PC-9 (cell line): ENCODE measurements at regions not wholly inside any gene's neighbourhood (a gene's known extent, or its start where the extent isn't known, plus 50 kb on each side); places are given as distances from the start of the nearest gene placed in this dataset.
"Not testable (repeated sequence)": the region's sequence is repeated elsewhere in the genome, so short reads cannot be mapped to it uniquely, and the experiment has no call there.

ENCODE experiments used
- BruUV-seq: library from RNA; stranded (reverse); fragments of 400-500 nt; replicated peaks from 2 replicates; lab custom pipeline; 2021; lab: Mats Ljungman, UMichigan
- CTCF ChIA-PET: fragments of 300-600 bp; sonication (Branson Sonifier 250); formaldehyde crosslinking; loops from one replicate; lab custom pipeline; 2022; ENCODE audit warnings: antibody characterized with exemption; lab: Charles Lee
- POLR2A ChIA-PET: fragments of 300-600 bp; sonication (Branson Sonifier 250); formaldehyde crosslinking; loops from one replicate; lab custom pipeline; 2022; ENCODE audit warnings: antibody characterized with exemption; ENCODE audit not compliant: unreplicated experiment; lab: Charles Lee
- DNase-seq, 2 experiments: peaks; one replicate each; pipeline versions ENCODE4 v3.0.0 to v3.0.0-alpha.2; 2015 to 2022; ENCODE audit warnings: mixed read lengths in 1 of 2
- H2AFZ ChIP-seq: fragments of 200-600 bp; sonication (generic); 2 replicates; pipeline ENCODE4 v1.8.1; 2017; ENCODE audit warnings: antibody characterized with exemption
- H3F3A ChIP-seq: fragments of 200-600 bp; sonication (generic); 2 replicates; pipeline ENCODE4 v1.8.1; 2017; ENCODE audit warnings: antibody characterized with exemption, mild to moderate bottlenecking, low read depth; ENCODE audit not compliant: insufficient read depth
- H3K27ac ChIP-seq: fragments of 200-600 bp; sonication (generic); 2 replicates; pipeline ENCODE4 v1.6.1; 2016; ENCODE audit warnings: mixed run types
- H3K27me3 ChIP-seq: fragments of 200-600 bp; sonication (generic); 2 replicates; pipeline ENCODE4 v1.6.1; 2016; ENCODE audit warnings: low read depth, mixed run types; ENCODE audit not compliant: insufficient read depth
- H3K36me3 ChIP-seq: fragments of 200-600 bp; sonication (generic); 2 replicates; pipeline ENCODE4 v1.6.1; 2016; ENCODE audit warnings: low read depth, mixed run types
- H3K4me1 ChIP-seq: fragments of 200-600 bp; sonication (generic); replicated peaks from 2 replicates; pipeline ENCODE4 v1.6.1; 2016; ENCODE audit warnings: mixed run types; ENCODE audit not compliant: insufficient read depth
- H3K4me2 ChIP-seq: fragments of 200-600 bp; sonication (generic); 2 replicates; pipeline ENCODE4 v1.6.1; 2017; ENCODE audit warnings: mixed run types
- H3K4me3 ChIP-seq: fragments of 200-600 bp; sonication (generic); 2 replicates; pipeline ENCODE4 v1.6.1; 2016; ENCODE audit warnings: mixed run types
- H3K79me2 ChIP-seq: fragments of 200-600 bp; sonication (generic); 2 replicates; pipeline ENCODE4 v1.6.1; 2017; ENCODE audit warnings: low read depth, mixed run types
- H3K9me2 ChIP-seq: fragments of 200-600 bp; sonication (generic); 2 replicates; pipeline ENCODE4 v1.8.1; 2017; ENCODE audit warnings: mild to moderate bottlenecking; ENCODE audit not compliant: insufficient read depth
- H3K9me3 ChIP-seq: fragments of 200-600 bp; sonication (generic); 2 replicates; pipeline ENCODE4 v1.8.1; 2016; ENCODE audit warnings: low read depth; ENCODE audit not compliant: insufficient read depth
- H4K20me1 ChIP-seq: fragments of 200-600 bp; sonication (generic); 2 replicates; pipeline ENCODE4 v1.8.1; 2017; ENCODE audit not compliant: insufficient read depth
- EZH2 ChIP-seq: fragments of 200-600 bp; sonication (generic); IDR thresholded peaks from 2 replicates; pipeline ENCODE4 v1.8.0; 2017; ENCODE audit warnings: antibody characterized with exemption, low read depth
- intact Hi-C: fragments of 100-400 bp; cut with micrococcal nuclease; formaldehyde crosslinking; loops from one replicate; pipeline ENCODE4 v1.10.0; 2022; ENCODE audit not compliant: unreplicated experiment
- TF ChIP-seq, protein P1 (sequence below): fragments of 200-600 bp; sonication (generic); conservative IDR thresholded peaks from 2 replicates; pipeline ENCODE4 v1.6.1; 2017; ENCODE audit warnings: mixed run types, antibody characterized with exemption, mild to moderate bottlenecking, moderate library complexity

DNA sequence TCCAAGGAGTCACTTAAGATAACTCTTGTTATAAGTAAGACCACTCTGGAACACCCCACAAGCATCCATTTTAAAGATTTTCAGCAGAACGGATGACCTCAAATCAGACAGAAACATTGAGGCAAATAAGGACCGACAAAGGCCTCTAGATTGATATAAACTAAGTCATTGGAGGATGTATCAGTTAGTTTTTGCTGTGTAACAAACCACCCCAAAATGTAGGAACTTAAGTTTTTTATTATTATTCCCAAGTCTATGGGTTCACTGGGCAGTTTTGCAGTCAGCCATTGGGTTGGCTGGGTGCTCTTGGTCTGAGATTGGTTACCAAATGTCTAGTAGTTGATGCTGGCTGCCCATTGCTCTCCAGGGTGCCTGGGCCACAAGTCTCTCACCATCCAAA lies 311.8 kb downstream of the SIPA1L2 start:
- BruUV-seq = no TSS peak
- CTCF ChIA-PET = no interaction called here
- Histone ChIP-seq H3K9me2 (no peaks in the 10 kb centered on the region), H3K9me3 (no peaks in the 10 kb centered on the region), H3K27me3 (peaks cover 27% of the 10 kb centered on the region; the same call in 1 of the 2 replicates), H3K4me3 (no peak overlapping the region), H3K27ac (no peak overlapping the region), H4K20me1 (no peaks in the 10 kb centered on the region; the same call in 1 of the 2 replicates), H3K4me1 (no peaks in the 10 kb centered on the region), H3K36me3 (no peaks in the 10 kb centered on the region), H3K79me2 (no peaks in the 10 kb centered on the region), H2AFZ (no peak overlapping the region), H3F3A (no peaks in the 10 kb centered on the region), H3K4me2 (no peak overlapping the region)
- TF ChIP-seq, protein P1, sequence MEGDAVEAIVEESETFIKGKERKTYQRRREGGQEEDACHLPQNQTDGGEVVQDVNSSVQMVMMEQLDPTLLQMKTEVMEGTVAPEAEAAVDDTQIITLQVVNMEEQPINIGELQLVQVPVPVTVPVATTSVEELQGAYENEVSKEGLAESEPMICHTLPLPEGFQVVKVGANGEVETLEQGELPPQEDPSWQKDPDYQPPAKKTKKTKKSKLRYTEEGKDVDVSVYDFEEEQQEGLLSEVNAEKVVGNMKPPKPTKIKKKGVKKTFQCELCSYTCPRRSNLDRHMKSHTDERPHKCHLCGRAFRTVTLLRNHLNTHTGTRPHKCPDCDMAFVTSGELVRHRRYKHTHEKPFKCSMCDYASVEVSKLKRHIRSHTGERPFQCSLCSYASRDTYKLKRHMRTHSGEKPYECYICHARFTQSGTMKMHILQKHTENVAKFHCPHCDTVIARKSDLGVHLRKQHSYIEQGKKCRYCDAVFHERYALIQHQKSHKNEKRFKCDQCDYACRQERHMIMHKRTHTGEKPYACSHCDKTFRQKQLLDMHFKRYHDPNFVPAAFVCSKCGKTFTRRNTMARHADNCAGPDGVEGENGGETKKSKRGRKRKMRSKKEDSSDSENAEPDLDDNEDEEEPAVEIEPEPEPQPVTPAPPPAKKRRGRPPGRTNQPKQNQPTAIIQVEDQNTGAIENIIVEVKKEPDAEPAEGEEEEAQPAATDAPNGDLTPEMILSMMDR = no peak
- TF ChIP-seq EZH2 = no peak
- intact Hi-C loops = no loop called here
- POLR2A ChIA-PET = no interaction called here
- no peak for DNase-seq

DNA sequence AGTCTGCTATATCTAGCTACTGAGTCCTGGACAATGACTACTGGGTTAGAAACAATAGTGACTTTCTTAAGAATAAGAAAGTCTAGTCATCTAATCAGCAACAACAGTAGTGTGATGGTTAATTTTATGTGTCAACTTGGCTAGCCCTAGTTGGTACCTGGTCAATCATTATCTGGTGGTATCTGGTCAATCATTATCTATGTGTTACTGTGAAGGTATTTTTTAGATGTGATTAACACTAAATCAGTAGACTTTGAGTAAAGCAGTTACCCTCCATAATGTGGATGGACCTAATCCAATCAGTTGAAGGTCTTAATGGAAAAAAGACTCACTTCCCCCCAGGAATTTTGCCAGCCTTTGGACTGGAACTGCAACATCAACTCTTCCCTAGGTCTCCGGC lies 312.6 kb downstream of the SIPA1L2 start:
- no peak overlapping the region for H2AFZ ChIP-seq
- peaks cover 23% of the 10 kb centered on the region; the same call in 1 of the 2 replicates for H3K27me3 ChIP-seq
- ChIA-PET CTCF (no interaction called here), POLR2A (no interaction called here)
- BruUV-seq = no TSS peak
- no peaks in the 10 kb centered on the region for H3K9me2 ChIP-seq
- H3K4me1 ChIP-seq = no peaks in the 10 kb centered on the region
- intact Hi-C loops = no loop called here
- no peaks in the 10 kb centered on the region; the same call in 1 of the 2 replicates for H4K20me1 ChIP-seq
- H3K9me3 ChIP-seq = no peaks in the 10 kb centered on the region
- H3K36me3 ChIP-seq = no peaks in the 10 kb centered on the region
- H3K4me3 ChIP-seq = no peak overlapping the region
- no peak for DNase-seq
- H3K27ac ChIP-seq = no peak overlapping the region
- H3K4me2 ChIP-seq = no peak overlapping the region
- no peak for TF ChIP-seq EZH2
- TF ChIP-seq, protein P1 = no peak
- no peaks in the 10 kb centered on the region for H3K79me2 ChIP-seq
- no peaks in the 10 kb centered on the region for H3F3A ChIP-seq

DNA sequence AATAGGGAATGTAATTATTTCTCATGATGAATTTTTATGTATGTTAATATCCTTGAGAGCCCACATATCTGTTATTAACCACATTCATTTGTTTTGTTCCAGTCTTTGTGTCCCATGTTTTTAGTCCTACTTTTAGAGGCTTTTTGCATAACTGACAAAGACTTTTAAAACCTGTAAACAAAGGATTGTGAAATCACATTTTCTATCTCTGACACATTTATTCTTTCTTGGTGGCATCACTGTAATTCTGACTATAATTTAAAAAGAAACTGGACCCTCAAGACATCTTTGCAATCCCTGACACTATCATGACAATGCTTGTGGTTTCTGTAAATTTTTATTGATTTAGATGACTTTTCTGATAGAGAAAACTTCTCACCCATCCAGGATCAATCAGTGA lies 313.1 kb downstream of the SIPA1L2 start:
- intact Hi-C loops = no loop called here
- H3K36me3 ChIP-seq = no peaks in the 10 kb centered on the region
- TF ChIP-seq, protein P1 = no peak
- TF ChIP-seq EZH2 = no peak
- no peaks in the 10 kb centered on the region for H3K79me2 ChIP-seq
- ChIA-PET POLR2A (no interaction called here), CTCF (no interaction called here)
- peaks cover 19% of the 10 kb centered on the region; the same call in 1 of the 2 replicates for H3K27me3 ChIP-seq
- BruUV-seq = no TSS peak
- H3K4me3 ChIP-seq = no peak overlapping the region
- H3F3A ChIP-seq = no peaks in the 10 kb centered on the region
- no peaks in the 10 kb centered on the region for H3K9me3 ChIP-seq
- H3K4me1 ChIP-seq = no peaks in the 10 kb centered on the region
- no peak overlapping the region for H3K4me2 ChIP-seq
- no peaks in the 10 kb centered on the region for H3K9me2 ChIP-seq
- no peak for DNase-seq
- H3K27ac ChIP-seq = no peak overlapping the region
- no peaks in the 10 kb centered on the region; the same call in 1 of the 2 replicates for H4K20me1 ChIP-seq
- H2AFZ ChIP-seq = no peak overlapping the region

DNA sequence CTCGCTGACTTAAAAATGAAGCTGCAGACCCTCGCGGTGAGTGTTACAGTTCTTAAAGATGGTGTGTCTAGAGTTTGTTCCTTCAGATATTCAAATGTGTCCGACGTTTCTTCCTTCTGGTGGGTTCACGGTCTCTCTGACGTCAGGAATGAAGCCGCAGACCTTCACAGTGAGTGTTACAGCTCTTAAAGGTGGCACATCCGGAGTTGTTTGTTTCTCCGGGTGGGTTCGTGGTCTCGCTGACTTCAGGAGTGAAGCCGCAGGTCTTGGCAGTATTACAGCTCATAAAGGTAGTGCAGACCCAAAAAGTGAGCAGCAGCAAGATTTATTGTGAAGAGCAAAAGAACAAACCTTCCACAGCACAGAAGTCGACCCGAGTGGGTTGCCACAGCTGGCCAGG lies 316.1 kb downstream of the SIPA1L2 start:
- H3K9me2 ChIP-seq, intact Hi-C loops, H3K4me2 ChIP-seq, H3F3A ChIP-seq, BruUV-seq, H2AFZ ChIP-seq, POLR2A ChIA-PET, DNase-seq, H3K27ac ChIP-seq, H3K36me3 ChIP-seq, H3K4me3 ChIP-seq, H4K20me1 ChIP-seq, CTCF ChIA-PET, H3K4me1 ChIP-seq, H3K9me3 ChIP-seq, H3K79me2 ChIP-seq: not testable (repeated sequence)
- H3K27me3 ChIP-seq = peaks cover 21% of the 10 kb centered on the region; the same call in 1 of the 2 replicates
